ENCODE measurements at regions not wholly inside any gene's neighbourhood (a gene's known extent, or its start where the extent isn't known, plus 50 kb on each side); places are given as distances from the start of the nearest gene placed in this dataset.

DNA sequence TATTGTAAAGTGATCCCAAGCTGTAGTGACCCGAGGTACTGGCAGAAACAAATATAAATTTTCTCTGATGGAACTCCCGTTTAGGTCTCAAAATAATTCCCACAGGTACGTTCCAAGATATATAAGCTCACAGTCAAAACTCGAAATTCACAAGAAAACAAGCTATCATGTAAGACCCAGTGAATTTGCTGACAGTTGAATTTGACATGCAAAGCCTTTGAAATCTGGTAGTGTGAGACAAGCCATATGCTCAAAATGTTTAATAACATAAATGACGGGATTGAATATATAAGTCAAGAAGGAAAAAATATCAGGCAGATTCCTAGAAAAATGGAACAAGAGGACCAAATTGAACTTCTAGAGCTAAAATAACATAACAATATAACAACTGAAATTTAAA lies 252.8 kb downstream of the TMA16 start:
- H3K4me3 ChIP-seq: no peak overlapping the region
- no peaks in the 10 kb centered on the region for H4K20me1 ChIP-seq
- no peaks in the 10 kb centered on the region for H3K36me3 ChIP-seq
- no peak overlapping the region for H3K4me2 ChIP-seq
- H3K4me1 ChIP-seq: peaks cover 26% of the 10 kb centered on the region
- 0 out of 2 replicates have a peak, but pooled peaks cover 3% of the 10 kb centered on the region for H3K9me3 ChIP-seq
- H3K27ac ChIP-seq: no peak overlapping the region
- TF ChIP-seq Cebpa-rat (IDR thresholded peaks at IDR 0.05): no peak
- H3K9ac ChIP-seq: no peak overlapping the region
- no peaks in the 10 kb centered on the region for H3K27me3 ChIP-seq

DNA sequence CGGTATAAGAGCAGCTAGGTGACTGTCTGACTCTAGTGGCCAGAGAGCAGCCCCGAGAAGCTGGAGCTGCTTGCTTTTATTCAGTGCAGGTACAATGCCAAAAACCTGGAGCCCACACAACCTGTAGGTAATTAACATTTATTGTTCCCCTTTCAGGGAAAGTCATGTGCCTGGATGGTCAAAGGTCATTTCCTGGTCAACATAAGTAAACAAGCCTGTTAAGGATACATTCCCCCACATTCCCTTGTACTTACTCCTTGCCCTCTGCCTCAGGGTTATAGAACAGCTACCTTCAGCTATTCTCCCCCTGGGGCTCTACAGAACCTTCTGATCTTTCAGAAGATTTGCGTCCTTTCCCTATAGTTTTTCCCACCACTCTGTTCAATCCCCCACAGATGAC lies 253.4 kb downstream of the TMA16 start:
- no peaks in the 10 kb centered on the region for H3K36me3 ChIP-seq
- no peak overlapping the region for H3K9ac ChIP-seq
- no peak overlapping the region for H3K4me2 ChIP-seq
- no peak overlapping the region for H3K27ac ChIP-seq
- H3K27me3 ChIP-seq: no peaks in the 10 kb centered on the region
- H3K4me3 ChIP-seq: no peak overlapping the region
- H4K20me1 ChIP-seq: no peaks in the 10 kb centered on the region
- peaks cover 26% of the 10 kb centered on the region for H3K4me1 ChIP-seq
- TF ChIP-seq Cebpa-rat (IDR thresholded peaks at IDR 0.05): no peak
- H3K9me3 ChIP-seq: no peaks in the 10 kb centered on the region

- Histone ChIP-seq H3K36me3 (no peaks in the 10 kb centered on the region), H3K4me3 (no peak overlapping the region), H4K20me1 (no peaks in the 10 kb centered on the region), H3K9me3 (no peaks in the 10 kb centered on the region), H3K27me3 (no peaks in the 10 kb centered on the region), H3K4me2 (no peak overlapping the region), H3K9ac (no peak overlapping the region), H3K4me1 (peaks cover 26% of the 10 kb centered on the region), H3K27ac (no peak overlapping the region)
- TF ChIP-seq Cebpa-rat (IDR thresholded peaks at IDR 0.05): no peak
These were observed 254.0 kb downstream of the TMA16 start for GRCh38 chr4:163748449-163748848.

GRCh38 chr4:163755013-163755412 lies 260.5 kb downstream of the TMA16 start:
- H3K4me2 ChIP-seq: no peak overlapping the region

GRCh38 chr4:163757219-163757618 lies 262.7 kb downstream of the TMA16 start:
- H3K4me1 ChIP-seq: no peaks in the 10 kb centered on the region
- H3K4me3 ChIP-seq: no peak overlapping the region
- no peaks in the 10 kb centered on the region for H3K9me3 ChIP-seq
- H4K20me1 ChIP-seq: no peaks in the 10 kb centered on the region
- H3K36me3 ChIP-seq: no peaks in the 10 kb centered on the region
- H3K27me3 ChIP-seq: no peaks in the 10 kb centered on the region
- no peak for TF ChIP-seq Cebpa-rat (IDR thresholded peaks at IDR 0.05)
- H3K27ac ChIP-seq: no peak overlapping the region
- H3K9ac ChIP-seq: no peak overlapping the region
- no peak overlapping the region for H3K4me2 ChIP-seq

More at GRCh38 chr4:163755013-163755412, 260.5 kb downstream of the TMA16 start:
- H3K9me3 ChIP-seq: no peaks in the 10 kb centered on the region
- no peak for TF ChIP-seq Cebpa-rat (IDR thresholded peaks at IDR 0.05)
- H3K27ac ChIP-seq: no peak overlapping the region
- H3K36me3 ChIP-seq: no peaks in the 10 kb centered on the region
- no peaks in the 10 kb centered on the region for H3K4me1 ChIP-seq
- no peaks in the 10 kb centered on the region for H4K20me1 ChIP-seq
- no peak overlapping the region for H3K9ac ChIP-seq
- no peaks in the 10 kb centered on the region for H3K27me3 ChIP-seq
- no peak overlapping the region for H3K4me3 ChIP-seq

DNA sequence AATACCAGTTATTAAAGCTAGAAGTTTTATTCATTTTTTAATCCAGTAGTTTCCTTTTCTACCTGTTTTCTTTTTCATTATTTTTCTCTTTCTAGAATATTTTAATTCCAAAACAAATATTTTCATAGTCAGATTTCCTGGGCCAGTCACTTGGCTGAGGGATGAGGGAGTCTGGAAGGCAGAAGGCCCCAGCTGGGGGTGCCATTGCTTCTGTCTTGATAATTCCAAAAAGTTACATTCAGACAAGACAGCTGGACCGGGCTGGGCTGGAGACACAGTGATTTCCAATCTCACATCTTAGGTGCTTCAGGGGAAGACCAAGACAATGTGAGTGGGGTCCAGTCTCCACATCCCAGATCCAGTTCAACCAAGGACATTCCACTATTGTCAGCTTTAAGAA lies 263.5 kb downstream of the TMA16 start:
- no peaks in the 10 kb centered on the region for H3K36me3 ChIP-seq
- H3K27ac ChIP-seq: no peak overlapping the region
- no peak overlapping the region for H3K4me3 ChIP-seq
- no peaks in the 10 kb centered on the region for H4K20me1 ChIP-seq
- TF ChIP-seq Cebpa-rat (IDR thresholded peaks at IDR 0.05): no peak
- no peaks in the 10 kb centered on the region for H3K9me3 ChIP-seq
- H3K27me3 ChIP-seq: no peaks in the 10 kb centered on the region
- H3K4me1 ChIP-seq: no peaks in the 10 kb centered on the region
- no peak overlapping the region for H3K9ac ChIP-seq
- H3K4me2 ChIP-seq: no peak overlapping the region

DNA sequence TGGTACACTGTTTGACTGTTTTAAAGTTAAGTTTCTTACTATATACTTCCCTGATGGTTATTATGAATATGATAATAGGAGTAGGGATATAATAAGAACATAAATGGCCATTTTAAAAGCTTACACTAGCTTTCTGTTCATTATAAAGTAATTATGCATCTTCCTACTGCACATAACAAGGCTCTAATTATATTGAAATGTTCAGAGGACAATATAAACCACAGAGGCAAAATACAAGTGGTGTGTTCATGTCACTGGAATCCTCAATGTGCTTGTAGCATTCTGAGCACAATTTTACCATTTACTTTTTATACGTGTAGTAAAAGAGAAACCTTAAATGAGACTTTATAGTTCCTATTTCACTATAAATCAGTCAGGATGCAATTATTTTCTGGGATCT lies 268.3 kb downstream of the TMA16 start:
- Histone ChIP-seq H3K27me3 (no peaks in the 10 kb centered on the region), H3K9me3 (no peaks in the 10 kb centered on the region), H3K4me3 (no peak overlapping the region), H3K27ac (no peak overlapping the region), H3K9ac (no peak overlapping the region), H3K4me2 (no peak overlapping the region), H4K20me1 (no peaks in the 10 kb centered on the region), H3K4me1 (no peaks in the 10 kb centered on the region), H3K36me3 (no peaks in the 10 kb centered on the region)
- no peak for TF ChIP-seq Cebpa-rat (IDR thresholded peaks at IDR 0.05)

DNA sequence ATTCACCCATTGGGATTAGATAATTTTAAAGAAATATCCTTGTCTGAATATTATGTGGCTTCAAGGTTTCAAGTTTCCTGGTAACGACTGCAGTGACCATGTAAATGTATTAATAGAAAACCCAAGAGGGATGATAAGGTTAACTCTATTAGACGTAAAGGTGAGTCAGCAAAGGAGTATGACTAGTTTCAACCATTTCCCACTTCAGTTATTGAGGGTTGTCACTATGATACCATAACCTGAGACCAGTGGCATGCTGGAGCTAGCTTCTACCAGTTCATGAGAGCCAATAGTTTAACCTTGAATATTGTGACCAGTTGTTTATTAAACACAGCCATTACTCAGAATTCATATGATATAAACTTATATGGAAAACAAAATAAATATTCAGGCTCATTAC lies 270.1 kb downstream of the TMA16 start:
- Histone ChIP-seq H3K9ac (no peak overlapping the region), H3K27ac (no peak overlapping the region), H3K27me3 (no peaks in the 10 kb centered on the region), H4K20me1 (no peaks in the 10 kb centered on the region), H3K4me2 (no peak overlapping the region), H3K9me3 (no peaks in the 10 kb centered on the region), H3K36me3 (no peaks in the 10 kb centered on the region), H3K4me3 (no peak overlapping the region), H3K4me1 (no peaks in the 10 kb centered on the region)
- TF ChIP-seq Cebpa-rat (IDR thresholded peaks at IDR 0.05): no peak

- H3K36me3 ChIP-seq: no peaks in the 10 kb centered on the region
- H3K9ac ChIP-seq: no peak overlapping the region
- H3K27me3 ChIP-seq: no peaks in the 10 kb centered on the region
- H3K9me3 ChIP-seq: no peaks in the 10 kb centered on the region
- 0 out of 2 replicates have a peak, but pooled peaks cover 4% of the 10 kb centered on the region for H3K4me1 ChIP-seq
- no peak; the same call in 1 of the 2 replicates for TF ChIP-seq Cebpa-rat (IDR thresholded peaks at IDR 0.05)
- H3K27ac ChIP-seq: no peak overlapping the region
- H3K4me2 ChIP-seq: no peak overlapping the region
- no peak overlapping the region for H3K4me3 ChIP-seq
- H4K20me1 ChIP-seq: no peaks in the 10 kb centered on the region
These were observed 273.5 kb downstream of the TMA16 start for GRCh38 chr4:163768014-163768413.

GRCh38 chr4:163772238-163772637 lies 277.7 kb downstream of the TMA16 start:
- Histone ChIP-seq H3K36me3 (no peaks in the 10 kb centered on the region), H3K4me2 (no peak overlapping the region), H3K27me3 (no peaks in the 10 kb centered on the region), H4K20me1 (no peaks in the 10 kb centered on the region), H3K9ac (no peak overlapping the region), H3K9me3 (no peaks in the 10 kb centered on the region), H3K4me3 (no peak overlapping the region), H3K4me1 (0 out of 2 replicates have a peak, but pooled peaks cover 4% of the 10 kb centered on the region), H3K27ac (no peak overlapping the region)
- no peak for TF ChIP-seq Cebpa-rat (IDR thresholded peaks at IDR 0.05)

- Histone ChIP-seq H3K9ac (no peak overlapping the region), H3K4me1 (0 out of 2 replicates have a peak, but pooled peaks cover 4% of the 10 kb centered on the region), H3K27ac (no peak overlapping the region), H3K4me3 (no peak overlapping the region), H3K27me3 (no peaks in the 10 kb centered on the region), H4K20me1 (no peaks in the 10 kb centered on the region), H3K36me3 (no peaks in the 10 kb centered on the region), H3K9me3 (no peaks in the 10 kb centered on the region), H3K4me2 (no peak overlapping the region)
- no peak for TF ChIP-seq Cebpa-rat (IDR thresholded peaks at IDR 0.05)
These were observed 279.4 kb downstream of the TMA16 start for GRCh38 chr4:163773940-163774339.

All from BLaER1 (cell line).